HFF-Myc (cell line): ENCODE measurements at regions not wholly inside any gene's neighbourhood (a gene's known extent, or its start where the extent isn't known, plus 50 kb on each side); places are given as distances from the start of the nearest gene placed in this dataset.
"Not testable (repeated sequence)": the region's sequence is repeated elsewhere in the genome, so short reads cannot be mapped to it uniquely, and the experiment has no call there.

Source experiments
- DNase-seq: peaks from one replicate; pipeline ENCODE4 v3.0.0-alpha.2; 2011; ENCODE audit warnings: low read depth; ENCODE audit errors: extremely low read depth
- H3K4me3 ChIP-seq: replicated peaks from 2 replicates; pipeline ENCODE4 v1.5.1; 2011; ENCODE audit warnings: low read depth, mild to moderate bottlenecking, control low read depth, low read length
- TF ChIP-seq, protein P1 (sequence below): IDR thresholded peaks from 2 replicates; pipeline ENCODE4 v1.5.1; 2012; ENCODE audit warnings: mild to moderate bottlenecking, low read depth, low read length, control low read depth; ENCODE audit errors: missing control alignments

DNA sequence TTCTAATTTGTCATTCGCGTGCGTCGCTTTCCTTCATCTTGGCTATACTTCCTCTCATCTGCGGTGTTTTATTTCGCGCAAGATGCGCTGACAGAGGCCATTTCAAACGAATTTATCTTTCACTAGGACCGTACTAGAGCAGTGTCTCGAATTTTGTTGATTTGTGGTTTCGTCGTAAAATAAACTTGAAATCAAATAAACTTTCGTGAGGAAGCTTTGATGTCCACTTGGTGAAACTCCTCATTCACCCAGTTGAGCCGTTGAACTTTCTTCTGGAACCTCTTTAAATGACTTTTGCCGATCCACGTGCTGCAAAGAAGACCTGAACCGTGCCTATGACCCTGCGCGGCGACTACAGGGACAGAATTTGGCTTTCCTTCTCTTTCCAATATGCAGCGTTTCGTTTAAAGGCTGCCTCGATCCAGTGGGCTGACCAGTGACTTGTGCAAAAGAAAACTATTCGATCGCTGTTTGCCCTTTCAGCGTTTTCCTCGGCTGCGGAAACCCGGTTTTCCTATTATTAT is 163.9 kb upstream of the PPP1R3A start:
- no peak for DNase-seq
- TF ChIP-seq, protein P1, sequence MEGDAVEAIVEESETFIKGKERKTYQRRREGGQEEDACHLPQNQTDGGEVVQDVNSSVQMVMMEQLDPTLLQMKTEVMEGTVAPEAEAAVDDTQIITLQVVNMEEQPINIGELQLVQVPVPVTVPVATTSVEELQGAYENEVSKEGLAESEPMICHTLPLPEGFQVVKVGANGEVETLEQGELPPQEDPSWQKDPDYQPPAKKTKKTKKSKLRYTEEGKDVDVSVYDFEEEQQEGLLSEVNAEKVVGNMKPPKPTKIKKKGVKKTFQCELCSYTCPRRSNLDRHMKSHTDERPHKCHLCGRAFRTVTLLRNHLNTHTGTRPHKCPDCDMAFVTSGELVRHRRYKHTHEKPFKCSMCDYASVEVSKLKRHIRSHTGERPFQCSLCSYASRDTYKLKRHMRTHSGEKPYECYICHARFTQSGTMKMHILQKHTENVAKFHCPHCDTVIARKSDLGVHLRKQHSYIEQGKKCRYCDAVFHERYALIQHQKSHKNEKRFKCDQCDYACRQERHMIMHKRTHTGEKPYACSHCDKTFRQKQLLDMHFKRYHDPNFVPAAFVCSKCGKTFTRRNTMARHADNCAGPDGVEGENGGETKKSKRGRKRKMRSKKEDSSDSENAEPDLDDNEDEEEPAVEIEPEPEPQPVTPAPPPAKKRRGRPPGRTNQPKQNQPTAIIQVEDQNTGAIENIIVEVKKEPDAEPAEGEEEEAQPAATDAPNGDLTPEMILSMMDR, result no peak
- no peak overlapping the region for H3K4me3 ChIP-seq

- no peak overlapping the region for H3K4me3 ChIP-seq
- DNase-seq, result peak; percentile 29
- TF ChIP-seq, protein P1, result no peak
Measured at GRCh38 chr7:114081606-114082425, 163.0 kb upstream of the PPP1R3A start.

DNA sequence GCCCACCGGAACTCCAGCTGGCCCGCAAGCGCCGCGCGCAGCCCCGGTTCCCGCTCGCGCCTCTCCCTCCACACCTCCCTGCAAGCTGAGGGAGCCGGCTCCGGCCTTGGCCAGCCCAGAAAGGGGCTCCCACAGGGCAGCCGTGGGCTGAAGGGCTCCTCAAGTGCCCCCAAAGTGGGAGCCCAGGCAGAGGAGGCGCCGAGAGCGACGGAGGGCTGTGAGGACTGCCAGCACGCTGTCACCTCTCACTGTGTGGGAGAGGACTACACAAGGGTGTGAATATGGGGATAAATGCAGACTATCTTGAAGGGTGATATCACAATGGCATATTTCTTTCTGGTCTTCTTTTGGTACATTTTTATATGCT is 158.3 kb upstream of the PPP1R3A start:
- not testable (repeated sequence) for DNase-seq

DNA sequence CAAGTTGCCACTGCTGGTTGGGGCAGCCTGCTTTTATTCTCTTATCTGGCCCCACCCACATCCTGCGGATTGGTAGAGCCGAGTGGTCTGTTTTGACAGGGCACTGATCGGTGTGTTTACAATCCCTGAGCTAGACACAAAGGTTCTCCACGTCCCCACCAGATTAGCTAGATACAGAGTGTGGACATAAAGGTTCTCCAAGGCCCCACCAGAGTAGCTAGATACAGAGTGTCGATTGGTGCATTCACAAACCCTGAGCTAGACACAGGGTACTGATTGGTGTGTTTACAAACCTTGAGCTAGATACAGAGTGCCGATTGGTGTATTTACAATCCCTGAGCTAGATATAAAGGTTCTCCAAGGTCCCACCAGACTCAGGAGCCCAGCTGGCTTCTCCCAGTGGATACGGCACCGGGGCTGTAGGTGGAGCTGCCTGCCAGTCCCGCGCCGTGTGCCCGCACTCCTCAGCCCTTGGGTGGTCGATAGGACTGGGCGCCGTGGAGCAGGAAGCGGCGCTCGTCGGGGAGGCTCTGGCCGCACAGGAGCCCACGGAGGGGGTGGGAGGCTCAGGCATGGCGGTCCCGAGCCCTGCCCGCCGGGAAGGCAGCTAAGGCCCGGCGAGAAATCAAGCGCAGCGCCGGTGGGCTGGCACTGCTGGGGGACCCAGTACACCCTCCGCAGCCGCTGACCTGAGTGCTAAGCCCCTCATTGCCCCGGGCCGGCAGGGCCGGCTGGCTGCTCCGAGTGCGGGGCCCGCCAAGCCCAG is 157.8 kb upstream of the PPP1R3A start:
- not testable (repeated sequence) for DNase-seq

More for the DNA sequence above, 158.3 kb upstream of the PPP1R3A start:
- not testable (repeated sequence) for H3K4me3 ChIP-seq

DNA sequence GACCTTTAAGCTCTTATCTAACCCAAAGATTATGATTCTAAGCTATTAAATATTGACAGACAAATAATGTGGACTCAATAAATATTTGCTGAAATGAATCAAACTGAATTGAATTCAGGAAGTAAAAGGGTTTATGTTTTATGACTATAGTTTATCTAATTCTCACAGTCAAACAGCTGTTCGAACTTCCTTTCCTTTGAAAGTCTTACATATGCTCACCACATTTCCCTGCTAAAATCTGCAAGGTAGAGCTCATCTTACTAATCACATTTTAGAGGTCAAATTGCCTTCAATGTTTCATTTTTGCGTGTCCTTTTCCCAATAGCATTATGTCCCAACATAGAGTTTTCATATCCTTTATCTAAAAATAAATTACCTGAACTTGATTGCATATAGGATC is 154.9 kb upstream of the PPP1R3A start:
- H3K4me3 ChIP-seq, result no peak overlapping the region
- TF ChIP-seq, protein P1, result no peak
- no peak for DNase-seq

More for the DNA sequence above, 157.8 kb upstream of the PPP1R3A start:
- H3K4me3 ChIP-seq, result not testable (repeated sequence)

DNA sequence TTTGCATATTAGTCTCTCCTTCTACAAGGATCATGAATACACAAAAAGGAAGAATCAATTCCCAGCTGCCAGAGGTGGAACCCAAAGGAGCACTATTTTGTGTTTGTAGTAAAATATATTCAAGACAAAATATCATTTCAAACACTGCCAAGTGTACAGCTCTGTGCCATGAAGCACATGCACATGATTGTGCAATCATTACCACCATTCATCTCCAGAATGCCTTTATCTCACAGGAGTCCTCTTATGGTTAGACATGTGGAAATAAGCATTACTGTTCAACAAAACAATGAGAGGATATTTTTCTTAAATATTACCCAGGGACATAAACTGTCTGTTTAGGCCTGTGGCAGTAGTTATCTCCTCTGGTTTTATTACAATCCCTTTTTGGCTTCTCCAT is 151.4 kb upstream of the PPP1R3A start:
- TF ChIP-seq, protein P1, result no peak
- DNase-seq, result no peak
- no peak overlapping the region for H3K4me3 ChIP-seq

GRCh38 chr7:114062810-114063209 is 144.0 kb upstream of the PPP1R3A start:
- DNase-seq, result no peak
- TF ChIP-seq, protein P1, result no peak
- no peak overlapping the region for H3K4me3 ChIP-seq
